GM10266 (cell line): ENCODE measurements at regions not wholly inside any gene's neighbourhood (a gene's known extent, or its start where the extent isn't known, plus 50 kb on each side); places are given as distances from the start of the nearest gene placed in this dataset.

Experiments
- DNase-seq: peaks from one replicate; pipeline ENCODE4 v3.0.0; 2012; ENCODE audit errors: extremely low spot score
- TF ChIP-seq, protein P1 (sequence below): IDR thresholded peaks from 2 replicates; pipeline ENCODE4 v1.5.1; 2012; ENCODE audit warnings: mild to moderate bottlenecking, low read depth; ENCODE audit not compliant: control insufficient read depth, insufficient read depth; ENCODE audit errors: missing control alignments

GRCh38 chr3:170814822-170815221, 55.2 kb downstream of the RPL22L1 start:
- DNase-seq, result no peak
- TF ChIP-seq, protein P1, sequence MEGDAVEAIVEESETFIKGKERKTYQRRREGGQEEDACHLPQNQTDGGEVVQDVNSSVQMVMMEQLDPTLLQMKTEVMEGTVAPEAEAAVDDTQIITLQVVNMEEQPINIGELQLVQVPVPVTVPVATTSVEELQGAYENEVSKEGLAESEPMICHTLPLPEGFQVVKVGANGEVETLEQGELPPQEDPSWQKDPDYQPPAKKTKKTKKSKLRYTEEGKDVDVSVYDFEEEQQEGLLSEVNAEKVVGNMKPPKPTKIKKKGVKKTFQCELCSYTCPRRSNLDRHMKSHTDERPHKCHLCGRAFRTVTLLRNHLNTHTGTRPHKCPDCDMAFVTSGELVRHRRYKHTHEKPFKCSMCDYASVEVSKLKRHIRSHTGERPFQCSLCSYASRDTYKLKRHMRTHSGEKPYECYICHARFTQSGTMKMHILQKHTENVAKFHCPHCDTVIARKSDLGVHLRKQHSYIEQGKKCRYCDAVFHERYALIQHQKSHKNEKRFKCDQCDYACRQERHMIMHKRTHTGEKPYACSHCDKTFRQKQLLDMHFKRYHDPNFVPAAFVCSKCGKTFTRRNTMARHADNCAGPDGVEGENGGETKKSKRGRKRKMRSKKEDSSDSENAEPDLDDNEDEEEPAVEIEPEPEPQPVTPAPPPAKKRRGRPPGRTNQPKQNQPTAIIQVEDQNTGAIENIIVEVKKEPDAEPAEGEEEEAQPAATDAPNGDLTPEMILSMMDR, result no peak

DNA sequence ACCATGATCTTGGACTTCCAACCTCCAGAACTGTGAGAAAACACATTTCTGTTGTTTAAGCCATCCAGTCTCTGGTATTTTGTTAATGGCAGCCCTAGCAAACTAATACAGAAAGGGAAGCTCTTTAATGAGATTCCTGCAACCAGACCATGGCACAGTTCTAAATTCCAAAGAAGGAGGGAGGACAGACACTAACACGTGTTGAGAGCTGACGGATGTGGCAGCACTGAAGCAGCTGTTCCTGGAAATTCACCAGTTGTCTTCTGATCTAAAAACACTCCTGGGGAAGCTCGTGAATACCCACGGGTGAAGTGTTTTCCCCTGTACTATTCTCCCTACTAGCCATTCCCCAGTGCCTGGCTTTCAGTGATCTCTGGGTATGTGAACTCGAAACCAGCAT, 56.7 kb downstream of the RPL22L1 start:
- DNase-seq, result no peak
- TF ChIP-seq, protein P1, result no peak

DNA sequence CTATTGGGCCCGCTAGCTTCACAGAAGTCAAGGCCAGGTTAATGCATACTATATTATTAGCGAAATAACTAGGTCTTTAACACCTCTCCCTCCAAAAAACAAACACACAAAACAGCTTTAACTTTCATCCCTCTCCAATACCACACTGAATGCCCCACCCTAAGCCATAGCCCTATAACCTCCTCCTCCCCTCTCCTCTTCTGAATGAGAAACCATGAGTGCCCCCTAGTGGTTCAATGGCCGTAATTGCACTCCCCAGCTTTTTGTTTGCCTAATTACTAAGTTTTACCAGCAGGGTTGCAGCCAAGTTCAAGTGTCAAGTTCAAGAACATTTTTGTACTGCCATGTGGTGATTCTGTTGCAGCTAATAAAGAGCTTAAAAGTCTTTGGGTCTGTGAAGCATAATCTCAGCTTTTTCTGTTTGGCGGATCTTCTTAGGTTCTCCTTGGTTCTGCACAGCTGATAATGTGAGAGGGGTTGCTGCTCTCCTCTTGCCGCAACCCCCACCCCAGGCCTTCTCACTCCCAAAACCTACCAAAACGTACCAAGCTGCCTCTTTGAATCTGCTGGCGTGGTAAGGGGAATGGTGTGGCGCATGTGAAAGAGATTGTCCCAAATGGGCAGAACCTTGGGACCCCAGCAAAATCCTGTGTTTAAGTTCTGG, 57.9 kb downstream of the RPL22L1 start:
- peak; percentile 82 for DNase-seq

DNA sequence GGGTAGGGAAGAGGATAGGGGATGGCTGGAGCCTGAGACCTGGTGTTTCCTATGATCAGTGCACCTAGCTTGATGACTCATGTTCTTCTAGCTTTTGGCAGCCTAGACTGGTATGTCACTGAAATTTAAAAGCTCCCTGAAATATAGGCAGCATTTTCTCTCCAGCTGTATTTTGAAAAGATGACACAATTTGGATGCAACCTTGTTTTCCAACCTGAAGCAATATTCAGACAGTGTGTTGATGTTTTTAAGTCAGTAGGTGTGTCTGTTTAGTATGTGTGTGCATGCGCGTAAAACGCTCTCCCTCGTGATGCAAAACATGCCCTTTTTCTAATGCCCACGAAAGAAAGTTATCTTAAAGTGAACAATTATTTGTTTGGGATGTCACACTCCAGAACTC, 58.5 kb downstream of the RPL22L1 start:
- TF ChIP-seq, protein P1, result no peak
- DNase-seq, result no peak

More for the DNA sequence above, 57.9 kb downstream of the RPL22L1 start:
- TF ChIP-seq, protein P1, result peak; percentile 93

GRCh38 chr3:170809975-170810357, 60.0 kb downstream of the RPL22L1 start:
- TF ChIP-seq, protein P1, result no peak
- DNase-seq, result no peak

DNA sequence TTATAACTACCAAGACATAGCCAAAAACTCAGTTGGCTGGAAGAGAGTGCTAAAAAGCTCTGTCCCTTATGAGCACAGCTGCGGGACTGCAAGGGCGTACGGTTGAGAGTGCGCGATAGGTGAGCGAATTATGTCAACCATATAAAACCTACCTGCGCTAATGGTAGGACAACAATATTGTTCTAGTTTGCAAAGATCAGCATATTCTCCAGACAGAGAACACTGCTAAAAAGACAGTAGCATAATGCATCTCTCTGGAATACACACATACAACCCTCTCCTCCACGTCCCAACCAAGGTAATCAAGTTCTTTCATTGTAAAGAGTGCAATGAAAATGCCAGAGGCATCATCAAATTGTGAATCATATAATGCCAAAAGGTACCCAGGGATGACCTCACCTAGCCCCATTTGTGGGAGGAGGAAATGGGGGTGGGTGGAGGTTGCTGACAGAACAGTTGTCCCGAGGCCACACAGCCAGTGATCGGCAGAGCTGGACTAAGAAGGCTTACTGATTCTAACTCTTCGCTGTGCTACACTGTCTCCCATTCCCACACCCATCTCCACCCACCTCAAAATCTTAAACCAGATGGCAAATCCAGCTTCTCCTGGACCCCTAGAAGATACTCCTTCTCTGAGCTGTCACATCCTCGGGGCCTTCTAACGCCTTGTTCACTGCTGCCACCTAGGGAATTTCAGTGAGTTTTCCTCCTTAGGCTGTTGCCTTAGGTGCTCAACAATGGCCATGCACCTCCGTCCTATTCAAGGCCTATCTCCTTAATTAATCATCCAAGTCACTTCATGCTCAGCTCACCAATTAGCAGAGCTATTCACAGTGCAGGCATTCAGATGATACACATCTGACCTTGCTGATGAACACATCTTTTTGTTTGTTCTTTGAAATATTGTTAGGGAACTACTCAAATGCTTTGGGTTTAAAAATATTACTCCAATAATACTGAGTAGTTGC, 60.7 kb downstream of the RPL22L1 start:
- DNase-seq, result peak; percentile 44

DNA sequence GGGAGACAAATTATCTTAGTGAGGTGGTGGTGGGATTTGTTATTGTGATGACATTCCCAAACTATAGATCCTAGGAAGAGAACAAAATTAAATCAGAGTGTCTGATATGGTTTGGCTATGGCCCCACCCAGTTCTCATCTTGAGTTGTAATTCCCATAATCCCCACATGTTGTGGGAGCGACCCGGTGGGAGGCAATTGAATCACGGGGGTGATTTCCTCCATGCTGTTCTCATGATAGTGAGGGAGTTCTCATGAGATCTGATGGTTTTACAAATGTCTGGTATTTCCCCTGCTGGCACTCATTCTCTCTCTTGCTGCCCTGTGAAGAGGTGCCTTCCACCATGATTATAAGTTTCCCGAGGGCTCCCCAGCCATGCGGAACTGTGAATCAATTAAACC, 62.0 kb downstream of the RPL22L1 start:
- no peak for DNase-seq
- TF ChIP-seq, protein P1, result no peak

More for the DNA sequence above, 60.7 kb downstream of the RPL22L1 start:
- TF ChIP-seq, protein P1, result peak; percentile 63
